ENCODE measurements at regions not wholly inside any gene's neighbourhood (a gene's known extent, or its start where the extent isn't known, plus 50 kb on each side); places are given as distances from the start of the nearest gene placed in this dataset.
A peak's percentile ranks its signal among the peaks of the same experiment; 100 is the strongest.

DNA sequence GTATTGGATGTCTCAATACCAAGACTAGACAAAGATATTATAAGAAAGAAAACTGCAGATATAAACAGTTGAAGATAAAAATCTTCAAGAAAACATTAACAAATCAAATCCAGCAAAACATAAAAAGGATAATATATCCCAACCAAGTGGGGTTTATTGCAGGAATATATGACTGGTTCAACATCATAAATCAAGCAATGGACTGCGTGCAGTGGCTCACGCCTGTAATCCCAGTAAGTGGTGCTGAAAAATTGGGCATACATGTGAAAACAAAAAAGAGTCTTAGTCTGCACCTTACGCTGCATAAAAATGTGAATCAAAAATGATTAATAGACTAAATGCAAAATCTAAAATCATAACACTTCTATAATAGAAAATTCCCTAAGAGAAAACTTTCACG, 112.9 kb upstream of the PDE4B start:
- TF ChIP-seq JUND (IDR thresholded peaks at IDR 0.05; ENCODE audit: low read depth): no peak
- in situ Hi-C loops (cut with HindIII; ENCODE audit: low pct_unique_long_range_greater_than_20kb, low sequenced_read_pairs): no loop called here
- no peak for DNase-seq (ENCODE audit: low read depth in 1 of 2, low spot score in 1 of 2)

DNA sequence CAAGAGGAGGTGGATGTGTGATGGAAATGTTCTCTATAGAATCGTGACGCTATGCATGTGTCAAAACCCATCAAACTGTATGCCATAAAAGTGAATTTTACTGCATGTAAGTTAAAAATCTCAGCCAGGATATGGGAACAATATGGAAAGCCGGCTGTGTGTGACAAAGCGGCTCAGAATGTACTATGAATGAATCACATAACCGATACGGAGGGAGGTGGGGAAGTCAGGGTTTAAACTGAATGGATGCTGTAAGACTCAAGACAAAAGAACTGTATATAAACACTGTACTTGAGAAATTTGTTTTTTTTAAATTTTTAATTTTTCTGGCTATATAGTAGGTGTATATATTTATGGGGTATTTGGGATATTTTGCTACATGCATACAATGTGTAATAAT, 111.6 kb upstream of the PDE4B start:
- TF ChIP-seq JUND (IDR thresholded peaks at IDR 0.05; ENCODE audit: low read depth): no peak
- no peak for DNase-seq (ENCODE audit: low read depth in 1 of 2, low spot score in 1 of 2)
- in situ Hi-C loops (cut with HindIII; ENCODE audit: low pct_unique_long_range_greater_than_20kb, low sequenced_read_pairs): no loop called here

DNA sequence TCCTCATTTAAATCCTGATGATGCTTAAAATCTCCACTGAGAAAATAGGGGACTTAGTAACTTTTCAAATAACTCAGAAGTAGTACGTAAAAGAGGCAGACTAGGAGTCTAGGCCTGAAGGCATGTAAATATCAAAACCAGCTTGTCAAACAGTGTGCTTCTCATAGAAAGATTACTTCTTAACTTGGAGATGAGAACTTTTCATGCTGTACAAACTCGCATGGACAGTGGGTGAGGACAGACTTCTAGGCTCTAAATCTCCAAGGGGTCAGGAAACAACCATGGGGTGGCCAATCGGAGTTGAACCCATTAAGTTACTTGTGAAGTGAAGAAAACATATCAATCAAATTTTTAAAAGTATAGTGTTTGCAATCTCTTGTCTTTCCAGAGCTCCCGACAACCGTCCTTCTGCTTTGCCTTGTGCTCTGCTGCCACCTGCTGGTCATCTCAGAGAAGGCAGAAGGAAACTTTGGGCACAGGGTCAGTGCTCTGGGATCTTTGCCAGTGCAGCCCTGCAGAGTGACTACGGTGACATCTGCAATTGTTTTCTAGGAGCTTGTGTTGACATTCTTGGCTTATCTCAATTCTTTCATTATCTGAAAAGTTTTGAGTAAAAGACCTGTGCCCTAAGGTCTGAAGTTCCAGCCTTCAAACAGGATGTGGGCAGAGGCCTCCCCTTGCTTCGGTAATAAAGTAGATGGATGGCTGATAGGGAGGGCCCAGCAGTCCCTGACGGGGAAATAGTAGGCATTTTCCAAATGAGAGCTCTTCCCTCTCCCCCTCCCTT, 105.1 kb upstream of the PDE4B start:
- in situ Hi-C loops (cut with HindIII; ENCODE audit: low pct_unique_long_range_greater_than_20kb, low sequenced_read_pairs): no loop called here
- peak; percentile 33 to 64 for DNase-seq (ENCODE audit: low read depth in 1 of 2, low spot score in 1 of 2)
- TF ChIP-seq JUND (IDR thresholded peaks at IDR 0.05; ENCODE audit: low read depth): no peak

DNA sequence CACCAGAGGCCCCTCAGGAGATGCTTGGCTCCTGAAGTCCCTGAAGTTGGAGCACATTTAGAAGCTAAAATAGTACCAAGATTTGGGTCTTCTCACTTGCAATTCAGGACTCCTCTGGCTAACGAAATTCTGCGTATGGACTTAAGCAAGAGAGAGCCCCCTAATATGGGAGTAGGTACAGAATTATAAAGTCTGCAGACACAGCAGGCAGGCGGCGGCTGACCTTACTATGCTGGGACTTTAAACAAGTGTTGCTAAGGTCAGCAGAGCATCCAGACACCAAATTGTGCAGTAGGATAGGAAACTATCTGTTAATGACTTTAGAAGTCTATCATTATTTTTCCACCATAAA, 104.5 kb upstream of the PDE4B start:
- DNase-seq (ENCODE audit: low read depth in 1 of 2, low spot score in 1 of 2): no peak
- no peak for TF ChIP-seq JUND (IDR thresholded peaks at IDR 0.05; ENCODE audit: low read depth)
- in situ Hi-C loops (cut with HindIII; ENCODE audit: low pct_unique_long_range_greater_than_20kb, low sequenced_read_pairs): no loop called here

DNA sequence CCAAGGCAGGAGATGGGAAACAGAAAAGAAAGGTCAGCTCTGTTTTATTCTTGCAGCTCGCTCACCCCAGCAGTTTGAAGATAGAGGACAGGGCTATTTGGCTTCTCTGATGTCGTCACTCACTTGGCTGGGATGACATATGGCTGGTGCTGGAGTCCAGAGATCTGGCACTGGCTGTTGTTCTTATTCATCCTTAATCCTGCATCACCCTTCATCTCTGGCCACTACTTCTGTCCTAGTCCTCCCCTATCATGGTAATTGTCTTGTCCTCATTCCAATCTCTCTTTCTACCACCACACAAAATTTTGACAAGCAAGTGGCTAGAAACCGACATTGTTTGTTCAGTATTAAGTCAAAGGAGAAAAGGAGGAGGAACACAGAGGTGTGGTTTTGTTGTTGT, 103.8 kb upstream of the PDE4B start:
- in situ Hi-C loops (cut with HindIII; ENCODE audit: low pct_unique_long_range_greater_than_20kb, low sequenced_read_pairs): no loop called here
- TF ChIP-seq JUND (IDR thresholded peaks at IDR 0.05; ENCODE audit: low read depth): no peak
- no peak for DNase-seq (ENCODE audit: low read depth in 1 of 2, low spot score in 1 of 2)

DNA sequence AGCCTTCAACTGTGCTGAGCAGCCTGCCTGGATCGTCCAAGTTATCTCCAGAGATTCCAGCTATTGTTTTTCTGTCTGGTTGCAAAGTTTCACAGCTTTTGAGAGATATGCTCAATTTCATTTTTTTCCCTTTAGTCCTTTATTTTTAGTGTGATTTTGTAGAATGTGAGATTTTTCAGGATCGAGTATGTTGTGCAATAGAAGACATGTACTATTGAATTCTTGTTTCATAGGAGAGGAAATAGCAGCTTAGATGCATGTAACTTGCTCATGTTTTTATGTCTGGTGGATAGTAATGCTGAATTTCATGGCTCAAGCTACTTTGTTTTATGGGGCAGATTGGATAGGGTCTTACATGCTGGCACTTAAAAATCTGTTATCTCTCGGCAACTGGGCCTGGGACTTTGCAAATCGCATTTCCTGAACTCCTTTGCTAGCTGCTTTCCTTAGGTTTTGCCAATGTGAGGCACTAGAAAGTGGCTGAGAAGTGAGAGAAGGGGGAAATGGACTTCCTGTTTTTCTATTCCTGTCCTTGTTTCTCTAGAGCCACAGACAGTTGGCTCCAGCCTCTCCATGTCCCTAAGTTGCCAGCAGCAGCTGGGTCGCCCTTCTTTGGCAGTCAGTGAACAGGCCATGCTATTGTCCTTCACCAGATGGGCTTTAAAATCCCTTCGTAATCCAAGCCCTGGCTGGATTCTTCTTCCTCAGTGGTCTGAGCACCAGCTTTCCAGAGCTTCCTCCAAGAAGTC, 101.4 kb upstream of the PDE4B start:
- no peak for DNase-seq (ENCODE audit: low read depth in 1 of 2, low spot score in 1 of 2)
- no peak for TF ChIP-seq JUND (IDR thresholded peaks at IDR 0.05; ENCODE audit: low read depth)
- in situ Hi-C loops (cut with HindIII; ENCODE audit: low pct_unique_long_range_greater_than_20kb, low sequenced_read_pairs): no loop called here

DNA sequence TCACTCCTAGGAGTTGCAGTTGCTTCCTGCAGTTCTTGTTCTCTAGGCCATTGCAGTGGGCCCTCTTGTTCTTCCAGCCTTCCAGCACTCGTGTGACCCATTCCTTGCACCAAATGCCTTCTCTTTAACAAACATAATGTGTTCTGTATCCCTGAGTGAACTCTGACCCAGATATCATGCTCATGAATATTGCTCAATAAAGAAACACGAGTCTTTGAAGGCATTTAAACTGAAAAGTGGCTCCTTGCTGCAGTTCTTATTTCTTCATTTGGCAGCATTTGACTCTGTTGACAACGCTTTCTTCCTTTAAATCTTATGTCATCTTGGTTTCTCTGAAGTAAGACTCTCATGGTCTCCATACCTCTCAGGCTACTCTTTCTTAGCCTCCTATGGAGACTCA, 100.7 kb upstream of the PDE4B start:
- no peak for DNase-seq (ENCODE audit: low read depth in 1 of 2, low spot score in 1 of 2)
- no peak for TF ChIP-seq JUND (IDR thresholded peaks at IDR 0.05; ENCODE audit: low read depth)
- in situ Hi-C loops (cut with HindIII; ENCODE audit: low pct_unique_long_range_greater_than_20kb, low sequenced_read_pairs): no loop called here

DNA sequence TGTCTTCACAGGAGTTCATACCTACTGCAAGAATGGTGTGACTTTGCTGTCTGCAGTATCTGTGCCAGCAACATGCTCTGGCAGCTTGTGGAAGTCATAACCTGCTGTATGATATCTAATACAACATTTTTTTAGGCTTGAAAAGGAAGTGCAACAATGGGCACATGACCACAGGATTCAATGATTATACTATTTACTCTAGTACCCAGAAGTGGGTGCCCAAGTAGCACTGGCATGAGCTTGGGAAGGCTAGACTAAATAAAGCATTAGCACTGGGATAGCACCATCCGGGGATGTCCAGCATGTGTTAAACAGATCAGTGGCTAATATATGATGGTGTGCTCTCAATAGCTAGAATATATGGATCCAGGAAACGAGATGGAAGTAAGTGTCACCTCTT, 98.6 kb upstream of the PDE4B start:
- in situ Hi-C loops (cut with HindIII; ENCODE audit: low pct_unique_long_range_greater_than_20kb, low sequenced_read_pairs): no loop called here
- TF ChIP-seq JUND (IDR thresholded peaks at IDR 0.05; ENCODE audit: low read depth): no peak
- DNase-seq (ENCODE audit: low read depth in 1 of 2, low spot score in 1 of 2): no peak

DNA sequence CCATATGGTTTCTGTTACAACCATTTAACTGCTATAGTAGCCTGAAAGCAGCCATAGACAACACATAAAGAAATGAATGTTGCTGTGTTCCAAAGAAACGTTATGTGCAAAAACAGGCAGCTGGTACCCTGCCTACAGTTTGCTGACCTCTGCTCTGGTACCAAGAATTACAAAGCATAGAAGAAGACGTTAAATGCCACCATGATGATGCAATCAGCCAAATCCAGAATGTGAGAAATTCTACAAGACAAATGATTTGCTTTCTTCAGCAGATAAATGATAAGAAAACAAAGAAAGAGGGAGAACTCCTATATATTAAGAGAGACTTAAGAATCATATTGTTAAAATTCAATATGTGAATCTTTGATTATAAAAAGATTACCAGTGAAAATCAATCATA, 97.8 kb upstream of the PDE4B start:
- TF ChIP-seq JUND (IDR thresholded peaks at IDR 0.05; ENCODE audit: low read depth): no peak
- in situ Hi-C loops (cut with HindIII; ENCODE audit: low pct_unique_long_range_greater_than_20kb, low sequenced_read_pairs): no loop called here
- DNase-seq (ENCODE audit: low read depth in 1 of 2, low spot score in 1 of 2): no peak

DNA sequence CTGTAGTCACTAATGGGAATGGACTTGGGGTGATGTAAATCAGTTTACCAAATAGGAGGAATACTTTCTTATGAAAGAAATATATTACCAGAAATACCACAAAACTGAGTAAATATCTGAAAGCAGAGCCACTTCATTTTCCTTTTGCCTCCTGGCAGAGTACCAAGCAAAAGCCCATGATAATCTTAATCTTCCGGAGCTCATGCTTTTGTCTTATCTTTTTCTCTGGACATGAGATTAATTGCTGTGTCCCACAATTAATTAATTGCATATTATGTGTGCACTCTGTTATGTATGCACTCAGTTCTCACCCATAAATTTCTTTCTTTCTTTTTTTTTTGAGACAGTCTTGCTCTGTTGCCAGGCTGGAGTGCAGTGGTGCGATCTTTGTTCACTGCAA, 94.1 kb upstream of the PDE4B start:
- TF ChIP-seq JUND (IDR thresholded peaks at IDR 0.05; ENCODE audit: low read depth): no peak
- DNase-seq (ENCODE audit: low read depth in 1 of 2, low spot score in 1 of 2): no peak
- in situ Hi-C loops (cut with HindIII; ENCODE audit: low pct_unique_long_range_greater_than_20kb, low sequenced_read_pairs): no loop called here

DNA sequence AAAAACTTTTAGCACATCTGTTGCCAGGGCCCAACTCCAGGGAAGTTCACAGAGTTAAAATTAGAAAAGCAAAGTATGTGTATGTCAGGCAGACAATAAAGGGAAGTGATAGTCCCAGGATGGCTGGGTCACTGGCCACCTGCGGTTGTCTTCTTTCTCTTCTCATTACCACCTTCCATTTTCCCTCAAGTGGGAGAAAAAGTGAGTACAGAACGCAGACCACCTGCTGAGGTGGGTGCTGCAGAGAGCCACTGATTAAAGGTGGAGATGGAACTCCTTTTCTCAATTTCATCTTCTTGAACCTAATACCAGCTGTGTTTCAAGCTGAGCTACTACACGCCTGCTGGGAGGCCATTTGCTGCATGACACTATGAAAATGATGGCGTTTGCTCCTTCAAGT, 88.8 kb upstream of the PDE4B start:
- in situ Hi-C loops (cut with HindIII; ENCODE audit: low pct_unique_long_range_greater_than_20kb, low sequenced_read_pairs): no loop called here
- no peak for DNase-seq (ENCODE audit: low read depth in 1 of 2, low spot score in 1 of 2)
- TF ChIP-seq JUND (IDR thresholded peaks at IDR 0.05; ENCODE audit: low read depth): no peak

DNA sequence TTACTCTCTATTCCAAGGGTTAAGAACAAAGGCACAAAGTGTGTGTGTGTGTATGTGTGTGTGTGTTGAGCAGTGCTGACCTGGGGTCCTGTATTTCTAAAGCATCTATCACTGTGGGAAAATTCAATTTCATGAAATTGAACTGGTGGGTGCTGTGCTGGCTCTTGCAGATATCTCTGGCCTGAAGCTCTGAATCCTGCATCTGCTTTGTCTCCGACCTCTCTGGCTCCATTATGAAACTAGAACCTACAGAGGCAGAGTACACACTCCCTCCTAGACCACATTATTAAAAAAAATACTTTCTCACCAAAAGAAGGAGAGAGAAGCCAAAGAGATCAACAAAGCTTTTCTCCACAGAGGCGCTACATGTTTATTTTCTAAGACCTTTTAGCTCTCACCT, 88.4 kb upstream of the PDE4B start:
- in situ Hi-C loops (cut with HindIII; ENCODE audit: low pct_unique_long_range_greater_than_20kb, low sequenced_read_pairs): no loop called here
- TF ChIP-seq JUND (IDR thresholded peaks at IDR 0.05; ENCODE audit: low read depth): no peak
- DNase-seq (ENCODE audit: low read depth in 1 of 2, low spot score in 1 of 2): no peak

DNA sequence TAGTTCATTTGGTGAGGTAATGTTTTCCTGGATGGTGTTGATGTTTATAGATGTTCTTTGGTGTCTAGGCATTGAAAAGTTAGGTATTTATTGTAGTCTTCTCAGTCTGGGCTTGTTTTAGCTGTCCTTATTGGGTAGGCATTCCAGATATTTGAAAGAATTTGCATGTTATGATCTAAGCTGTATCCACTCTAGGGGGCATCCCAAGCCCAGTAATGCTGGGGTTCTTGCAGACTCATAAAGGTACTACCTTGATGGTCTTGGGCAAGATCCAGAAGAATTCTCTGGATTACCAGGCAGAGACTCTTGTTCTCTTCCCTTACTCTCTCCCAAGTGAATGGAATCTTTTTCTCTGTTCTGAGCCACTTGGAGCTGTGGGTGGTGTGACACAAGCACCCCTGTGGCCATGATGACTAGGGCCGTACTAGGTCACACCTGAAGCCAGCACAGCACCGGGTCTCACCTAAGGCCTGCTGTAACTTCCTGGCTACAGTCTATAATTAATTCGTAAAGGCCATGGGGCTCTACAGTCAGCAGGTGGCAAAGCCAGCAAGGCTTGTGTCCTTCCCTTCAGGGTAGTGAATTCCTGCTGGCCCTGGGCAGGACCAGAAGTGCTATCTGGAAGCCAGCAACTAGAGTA, 74.8 kb upstream of the PDE4B start:
- no peak for TF ChIP-seq JUND (IDR thresholded peaks at IDR 0.05; ENCODE audit: low read depth)
- peak in 1 of 2 experiments; percentile 2 for DNase-seq (ENCODE audit: low read depth in 1 of 2, low spot score in 1 of 2)
- in situ Hi-C loops (cut with HindIII; ENCODE audit: low pct_unique_long_range_greater_than_20kb, low sequenced_read_pairs): no loop called here

Measured in T47D (cell line).